ENCODE measurements at regions not wholly inside any gene's neighbourhood (a gene's known extent, or its start where the extent isn't known, plus 50 kb on each side); places are given as distances from the start of the nearest gene placed in this dataset.

GRCh38 chr7:25520516-25520915 lies 292.2 kb upstream of the NPVF start:
- DNase-seq = no peak

- no peak for DNase-seq
These were observed 292.9 kb upstream of the NPVF start for GRCh38 chr7:25521236-25521635.

- no peak for DNase-seq
These were observed 294.4 kb upstream of the NPVF start for GRCh38 chr7:25522727-25523126.

- DNase-seq = peak; percentile 92
These were observed 299.4 kb upstream of the NPVF start for GRCh38 chr7:25527665-25528170.

GRCh38 chr7:25529320-25529719 lies 301.0 kb upstream of the NPVF start:
- DNase-seq = no peak

- no peak for DNase-seq
These were observed 308.6 kb upstream of the NPVF start for GRCh38 chr7:25536851-25537250.

- DNase-seq = no peak
These were observed 309.5 kb upstream of the NPVF start for GRCh38 chr7:25537662-25538375.

GRCh38 chr7:25541094-25541821 lies 313.0 kb upstream of the NPVF start:
- DNase-seq = no peak

- no peak for DNase-seq
These were observed 313.6 kb upstream of the NPVF start for GRCh38 chr7:25541877-25542276.

- DNase-seq = no peak
These were observed 314.9 kb upstream of the NPVF start for GRCh38 chr7:25543210-25543609.

- DNase-seq = no peak
These were observed 315.5 kb upstream of the NPVF start for GRCh38 chr7:25543798-25544197.

- no peak for DNase-seq
These were observed 316.0 kb upstream of the NPVF start for GRCh38 chr7:25544254-25544653.

GRCh38 chr7:25545124-25546008 lies 317.1 kb upstream of the NPVF start:
- DNase-seq = no peak

- DNase-seq = no peak
These were observed 318.0 kb upstream of the NPVF start for GRCh38 chr7:25546306-25546705.

- no peak for DNase-seq
These were observed 321.1 kb upstream of the NPVF start for GRCh38 chr7:25549271-25549921.

- no peak for DNase-seq
These were observed 321.9 kb upstream of the NPVF start for GRCh38 chr7:25550149-25550548.

- DNase-seq = no peak
These were observed 324.7 kb upstream of the NPVF start for GRCh38 chr7:25552998-25553397.

GRCh38 chr7:25553580-25554291 lies 325.4 kb upstream of the NPVF start:
- DNase-seq = no peak

- no peak for DNase-seq
These were observed 329.2 kb upstream of the NPVF start for GRCh38 chr7:25557379-25557917.

- no peak for DNase-seq
These were observed 329.6 kb upstream of the NPVF start for GRCh38 chr7:25557930-25558329.

- DNase-seq = no peak
These were observed 330.3 kb upstream of the NPVF start for GRCh38 chr7:25558605-25559004.

Data from DMS79 (cell line).